ENCODE measurements at regions not wholly inside any gene's neighbourhood (a gene's known extent, or its start where the extent isn't known, plus 50 kb on each side); places are given as distances from the start of the nearest gene placed in this dataset.

DNA sequence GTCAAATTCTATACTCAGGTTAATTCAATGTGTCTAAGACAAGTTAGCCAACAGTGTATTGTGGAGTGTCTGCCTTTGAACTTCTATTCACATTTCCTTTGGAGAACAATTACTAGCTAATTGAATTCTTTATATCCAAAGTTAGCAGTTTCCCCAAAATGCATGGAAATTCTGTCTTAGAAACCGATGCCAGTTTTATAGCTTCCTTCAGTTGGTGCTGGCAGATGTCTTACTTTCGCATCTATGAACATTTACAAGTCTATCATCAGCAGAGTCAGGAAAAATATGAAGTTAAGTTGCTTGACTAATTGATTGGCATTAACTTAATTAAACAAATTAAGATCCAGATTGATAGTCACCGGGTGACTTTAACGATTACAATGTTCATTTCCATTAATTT lies 527.6 kb upstream of the CDH18 start:
- no peak for DNase-seq

DNA sequence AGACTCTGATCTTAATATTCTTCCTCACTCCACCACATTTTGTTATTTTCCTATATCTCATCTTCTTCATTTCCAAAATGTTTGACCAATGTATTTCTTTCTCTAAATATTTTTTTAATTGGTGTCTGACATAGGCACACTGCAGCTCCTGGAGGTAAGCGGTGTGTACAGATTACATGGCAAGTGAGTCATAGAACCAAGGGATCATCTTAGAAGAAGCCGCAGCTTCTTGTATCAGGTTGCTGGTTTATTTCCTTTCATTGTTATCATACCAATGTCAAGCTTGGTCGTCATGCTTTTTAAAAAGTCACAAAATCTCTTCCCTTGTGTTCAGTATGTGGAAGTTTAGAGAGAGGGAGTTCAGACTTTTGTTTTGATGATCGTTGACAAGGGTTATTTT lies 526.1 kb upstream of the CDH18 start:
- no peak for DNase-seq

DNA sequence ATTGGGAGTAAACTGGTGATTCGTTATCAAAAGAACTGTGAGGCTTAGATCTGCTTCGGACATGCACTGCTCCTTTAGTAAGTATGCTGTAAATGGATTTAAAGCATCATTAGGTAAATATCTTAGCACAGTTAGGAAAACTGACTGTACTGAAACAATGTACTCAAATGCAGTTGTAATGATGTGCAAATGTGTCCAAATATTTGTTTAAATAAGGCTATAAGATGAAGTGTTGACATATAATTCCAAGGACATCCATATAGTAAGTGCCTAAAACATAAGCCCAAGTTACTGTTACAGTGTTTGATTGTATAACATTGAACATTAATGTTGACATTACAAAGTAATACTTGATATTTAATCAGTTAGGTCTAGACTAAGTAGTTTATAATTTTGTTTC lies 512.5 kb upstream of the CDH18 start:
- DNase-seq = no peak

DNA sequence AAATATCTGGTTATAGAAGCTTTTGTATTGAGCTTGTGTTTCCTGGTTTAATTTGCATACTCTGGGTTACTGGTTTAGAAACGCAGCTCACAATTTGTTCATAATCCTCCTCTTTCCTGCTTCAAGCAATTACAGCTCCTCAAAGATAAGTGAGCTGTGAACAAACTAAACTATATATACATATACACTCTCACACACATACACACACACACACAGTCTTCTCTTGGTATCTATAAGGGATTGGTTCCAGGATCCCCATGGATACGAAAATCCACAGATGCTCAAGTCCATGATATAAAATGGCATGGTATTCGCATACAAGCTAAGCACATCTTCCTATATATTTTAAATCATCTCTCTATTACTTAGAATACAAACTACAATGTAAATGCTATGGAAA lies 510.9 kb upstream of the CDH18 start:
- no peak for DNase-seq

DNA sequence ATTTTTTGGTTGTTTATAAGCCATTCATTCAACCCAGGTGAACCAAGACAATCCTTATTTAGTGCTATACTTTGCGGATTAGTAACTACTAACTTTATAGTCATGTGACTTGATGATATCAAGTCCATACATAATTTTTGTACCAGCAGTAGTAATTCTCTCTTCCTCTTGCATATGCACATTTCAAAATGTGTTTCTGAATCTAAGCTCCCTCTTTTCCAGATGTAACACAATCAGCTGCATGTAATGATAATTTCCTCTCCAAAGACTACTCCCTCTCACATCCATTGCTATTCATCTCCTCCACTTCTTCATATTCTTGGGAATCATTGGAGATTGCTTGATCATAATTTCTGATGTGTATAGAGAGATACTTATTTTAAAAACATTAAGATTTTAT lies 510.1 kb upstream of the CDH18 start:
- DNase-seq = no peak

DNA sequence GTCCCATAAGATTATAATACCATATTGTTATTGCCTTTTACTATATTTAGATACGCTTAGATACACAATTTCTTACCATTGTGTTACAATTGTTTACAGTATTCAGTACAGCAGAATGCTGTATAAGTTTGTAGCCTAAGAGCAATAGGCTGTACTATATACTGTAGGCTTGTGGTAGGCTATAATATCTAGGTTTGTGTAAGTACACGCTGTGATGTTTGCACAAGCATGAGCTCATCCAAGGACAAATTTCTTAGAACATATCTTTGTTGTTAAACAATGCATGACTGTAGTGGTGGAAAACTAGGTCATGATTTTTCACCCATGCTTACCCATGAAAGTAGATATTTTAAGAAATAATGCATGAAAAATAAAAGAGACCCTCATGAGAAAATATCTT lies 509.4 kb upstream of the CDH18 start:
- DNase-seq = no peak

DNA sequence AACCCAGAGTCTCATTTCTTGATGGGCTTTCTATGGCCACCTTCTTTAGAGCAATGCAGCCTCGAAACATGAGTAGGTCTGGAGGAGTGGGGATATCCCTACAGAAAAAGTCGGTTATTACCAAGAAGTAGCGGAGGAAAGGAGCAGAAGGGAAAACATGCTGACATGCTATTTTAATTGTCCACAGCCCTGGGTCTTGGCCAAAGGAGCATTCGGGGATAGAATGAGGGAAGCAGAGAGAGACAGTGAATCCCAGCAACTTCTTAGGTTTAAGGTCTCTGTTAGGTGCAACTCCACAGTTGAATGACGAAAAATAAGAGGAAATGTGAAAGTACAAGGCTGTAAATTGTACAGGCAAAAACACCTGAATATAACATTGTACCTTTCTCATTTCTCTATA lies 506.7 kb upstream of the CDH18 start:
- DNase-seq = no peak

DNA sequence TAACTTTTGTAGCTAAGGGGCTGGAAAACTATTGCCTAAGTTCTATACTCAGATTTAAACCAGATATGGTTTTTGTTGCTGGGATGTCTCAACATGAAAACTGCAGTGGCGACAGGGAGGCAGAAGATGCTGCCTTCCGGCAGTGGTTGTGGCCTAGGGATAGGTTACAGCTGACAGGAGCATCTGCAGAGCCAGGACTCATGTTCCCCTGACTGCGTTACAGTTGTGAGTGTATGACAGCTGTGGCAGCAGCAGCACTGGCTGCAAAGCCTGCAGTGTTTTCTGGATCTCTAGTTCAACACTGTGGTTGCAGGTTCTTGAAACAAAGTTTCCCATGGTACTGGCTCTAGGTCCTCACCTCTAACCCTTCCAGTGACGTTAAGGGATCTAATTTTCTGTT lies 498.8 kb upstream of the CDH18 start:
- DNase-seq = no peak

DNA sequence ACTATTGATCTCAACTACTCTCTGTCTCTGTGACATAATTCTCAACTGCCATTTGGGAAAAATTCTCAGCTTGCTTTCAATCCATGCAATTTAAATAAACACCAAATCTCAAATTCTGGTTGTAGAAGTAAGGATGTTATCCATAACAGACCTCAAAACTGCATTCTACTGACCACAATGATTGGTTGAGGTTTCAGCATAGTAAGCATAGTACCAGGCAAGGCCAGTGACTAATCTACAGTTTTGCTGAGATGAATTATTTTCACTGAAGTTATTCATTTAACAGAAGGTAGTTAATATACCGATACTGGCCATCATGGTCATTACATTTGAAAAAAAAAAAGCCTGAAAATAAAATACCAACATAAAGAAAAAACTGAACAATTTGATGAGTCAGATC lies 488.0 kb upstream of the CDH18 start:
- no peak for DNase-seq

DNA sequence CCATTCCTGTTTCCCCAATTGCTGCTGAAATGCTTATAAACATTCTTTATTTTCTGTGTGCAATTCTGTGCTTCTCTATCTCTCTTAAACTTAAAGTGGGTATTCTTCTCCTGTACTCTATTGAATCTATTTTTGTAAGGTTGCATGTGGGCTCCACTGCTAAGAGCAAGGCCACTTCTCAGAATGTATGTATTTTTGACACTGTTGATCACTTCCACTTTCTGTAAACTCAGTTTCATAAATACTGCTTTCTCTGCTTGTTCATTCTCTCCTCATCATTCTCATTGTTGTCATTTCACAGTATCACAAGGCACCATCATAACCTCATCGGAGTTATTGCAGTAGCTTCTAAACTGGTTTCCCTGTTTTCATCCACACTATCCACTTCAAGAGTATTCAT lies 483.0 kb upstream of the CDH18 start:
- DNase-seq = no peak

DNA sequence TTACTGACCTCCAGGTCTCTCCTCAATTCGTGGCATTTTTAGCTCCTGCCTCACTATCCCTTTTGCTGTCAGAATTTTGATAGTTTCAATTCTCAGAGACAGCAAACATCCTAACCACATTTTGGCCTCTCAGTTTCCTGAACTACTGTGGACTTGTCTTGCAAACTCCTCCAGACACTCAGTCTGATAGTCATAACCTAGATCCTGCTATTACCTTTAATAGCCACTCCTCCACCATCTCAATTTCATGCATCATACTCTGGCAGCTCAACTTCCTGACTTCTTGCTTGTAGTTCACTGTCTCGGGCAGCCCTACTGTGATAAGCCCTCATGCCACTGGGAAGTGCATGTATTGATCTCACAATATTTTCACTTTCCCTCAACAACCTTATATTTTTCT lies 481.8 kb upstream of the CDH18 start:
- DNase-seq = no peak

DNA sequence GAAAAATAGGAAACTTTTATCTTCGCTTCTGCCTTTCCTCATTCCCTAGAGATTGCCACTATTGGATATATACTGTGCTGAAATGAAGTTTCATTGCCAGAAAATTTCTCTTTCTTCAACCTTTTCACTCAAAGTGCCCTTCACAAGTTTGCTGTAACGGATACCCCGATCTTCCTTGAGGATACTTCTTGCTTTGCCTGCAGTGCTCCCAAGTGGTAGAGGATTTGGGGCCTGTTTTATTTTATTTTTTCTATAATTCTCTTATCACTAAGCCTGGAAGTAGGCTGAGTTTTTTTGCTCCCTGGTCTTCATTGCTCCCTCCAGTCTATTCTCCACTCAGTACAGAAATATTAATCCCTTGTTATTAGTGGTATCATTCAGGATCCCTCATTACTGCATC lies 481.4 kb upstream of the CDH18 start:
- no peak for DNase-seq

DNA sequence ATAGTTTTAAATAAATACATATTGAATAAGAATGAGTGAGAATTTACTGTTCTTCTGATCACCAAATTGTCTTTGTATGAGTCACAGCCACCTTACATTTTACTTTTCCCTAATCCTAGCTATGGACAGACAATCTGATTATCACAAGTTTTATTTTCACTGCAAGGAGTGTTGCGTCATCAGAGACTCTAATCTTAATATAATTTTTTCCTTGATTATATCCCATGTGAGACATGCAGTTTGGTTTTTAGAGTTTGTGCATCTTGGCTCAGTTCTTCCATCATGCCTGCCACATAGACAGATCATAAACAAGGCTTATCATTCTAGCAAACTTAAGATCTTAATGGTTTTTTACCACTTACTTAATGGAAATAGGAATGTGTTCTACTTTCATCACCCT lies 478.5 kb upstream of the CDH18 start:
- no peak for DNase-seq

DNA sequence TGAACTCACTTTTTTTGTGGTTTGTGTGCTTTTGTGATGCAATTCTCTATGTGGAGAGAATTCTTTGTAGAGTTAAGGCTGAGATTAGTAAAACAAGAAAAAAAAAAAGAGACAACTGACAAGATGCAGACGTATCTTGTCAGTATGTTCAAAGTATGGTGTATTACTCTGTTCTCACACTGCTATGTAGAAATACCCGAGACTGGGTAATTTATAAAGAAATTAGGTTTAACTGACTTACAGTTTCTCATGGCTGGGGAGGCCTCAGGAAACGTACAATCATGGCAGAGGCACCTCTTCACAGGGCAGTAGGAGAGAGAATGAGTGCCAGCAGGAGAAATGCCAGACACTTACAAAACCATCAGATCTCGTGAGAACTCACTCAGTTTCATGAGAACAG lies 475.2 kb upstream of the CDH18 start:
- no peak for DNase-seq

DNA sequence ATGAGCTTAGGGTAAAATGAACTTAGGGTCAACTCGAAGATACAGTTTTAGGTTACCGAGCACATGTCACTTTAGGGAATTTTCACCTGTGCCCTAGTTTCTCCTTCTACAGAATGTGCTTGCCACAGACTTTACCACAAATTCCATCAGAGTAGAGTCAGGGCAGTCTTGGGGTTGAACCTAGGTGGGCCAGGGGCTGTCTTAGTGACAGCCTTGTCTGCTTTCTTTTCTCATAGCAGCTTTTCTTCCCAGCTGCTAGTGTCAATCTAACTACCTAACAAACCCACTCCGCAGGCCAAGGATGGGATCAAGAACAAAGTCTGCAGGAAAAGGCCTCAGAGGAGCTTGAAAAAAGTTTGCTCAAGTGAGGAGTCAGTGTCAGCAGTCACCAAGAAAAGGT lies 458.1 kb upstream of the CDH18 start:
- no peak for DNase-seq

DNA sequence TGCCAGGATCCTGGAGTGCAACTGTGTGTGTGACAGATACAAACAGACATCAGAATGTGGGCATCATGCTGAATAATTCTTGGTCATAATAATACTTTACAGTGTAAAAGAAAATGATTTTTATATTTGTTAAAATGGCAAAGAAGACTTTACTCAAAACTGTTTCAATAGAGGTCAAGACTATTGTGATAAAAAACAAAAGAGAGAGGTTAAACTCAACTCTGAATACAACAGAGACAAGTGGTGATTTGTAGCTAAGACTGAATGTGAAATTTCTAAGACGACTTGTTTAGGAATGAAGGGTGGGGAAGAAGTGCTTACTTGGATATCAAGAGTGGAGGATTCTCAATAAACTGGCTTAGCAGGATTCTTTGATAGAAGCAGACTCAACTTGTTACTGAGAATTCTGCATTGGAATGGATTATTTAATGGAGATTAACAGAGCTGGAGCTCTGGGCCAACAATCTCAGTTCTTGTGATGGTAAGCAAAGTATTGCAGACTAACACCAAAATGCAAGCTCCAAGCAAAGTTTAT lies 457.4 kb upstream of the CDH18 start:
- no peak for DNase-seq

DNA sequence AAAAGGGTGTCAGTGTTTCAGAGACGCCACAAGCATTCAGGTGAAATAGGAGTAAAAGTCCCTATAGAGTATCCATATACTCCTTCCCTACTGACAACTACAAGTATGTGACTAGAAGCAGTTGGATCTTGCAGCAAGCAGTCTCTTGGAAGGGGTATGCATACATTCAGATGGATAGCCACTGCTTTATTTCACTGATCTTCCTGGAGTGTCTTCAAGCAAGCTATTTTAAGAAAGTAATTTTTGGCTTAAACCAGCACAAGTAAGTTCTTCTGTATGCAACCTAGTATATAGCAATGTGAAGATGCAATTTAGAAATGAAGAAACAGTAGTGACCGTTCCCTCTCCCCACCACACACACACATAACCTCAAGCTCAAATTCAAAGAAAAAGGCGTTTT lies 446.8 kb upstream of the CDH18 start:
- DNase-seq = no peak

DNA sequence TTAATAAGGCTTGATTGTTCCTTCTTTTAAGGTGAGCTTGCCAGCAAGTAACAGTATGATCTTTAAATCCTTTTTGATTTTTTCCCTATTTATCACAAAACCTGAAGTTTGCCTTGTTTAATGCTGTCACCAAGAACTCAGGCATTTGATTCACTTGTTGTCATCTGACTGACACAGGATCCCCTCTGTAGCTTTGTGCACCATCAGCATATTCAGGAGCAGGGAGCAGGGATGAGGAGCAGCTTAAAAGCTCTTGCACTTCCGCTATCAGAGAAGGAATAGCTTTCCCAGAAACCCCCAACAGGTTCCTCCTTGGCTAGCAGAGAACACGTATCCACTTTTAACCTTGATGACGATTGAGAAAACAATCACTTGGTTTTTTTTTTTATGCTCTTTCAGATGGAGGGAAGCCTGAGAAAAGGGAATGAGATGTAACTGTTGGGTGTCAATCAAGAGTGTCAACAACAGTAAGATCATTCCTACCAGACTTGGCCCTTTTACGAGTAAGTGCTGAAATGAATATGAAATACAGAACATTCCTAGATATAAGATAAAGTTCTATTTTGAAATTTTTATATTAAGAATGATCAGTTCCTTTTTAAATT lies 433.1 kb upstream of the CDH18 start:
- DNase-seq = no peak
